ENCODE measurements at regions not wholly inside any gene's neighbourhood (a gene's known extent, or its start where the extent isn't known, plus 50 kb on each side); places are given as distances from the start of the nearest gene placed in this dataset.
A peak's percentile ranks its signal among the peaks of the same experiment; 100 is the strongest.

DNA sequence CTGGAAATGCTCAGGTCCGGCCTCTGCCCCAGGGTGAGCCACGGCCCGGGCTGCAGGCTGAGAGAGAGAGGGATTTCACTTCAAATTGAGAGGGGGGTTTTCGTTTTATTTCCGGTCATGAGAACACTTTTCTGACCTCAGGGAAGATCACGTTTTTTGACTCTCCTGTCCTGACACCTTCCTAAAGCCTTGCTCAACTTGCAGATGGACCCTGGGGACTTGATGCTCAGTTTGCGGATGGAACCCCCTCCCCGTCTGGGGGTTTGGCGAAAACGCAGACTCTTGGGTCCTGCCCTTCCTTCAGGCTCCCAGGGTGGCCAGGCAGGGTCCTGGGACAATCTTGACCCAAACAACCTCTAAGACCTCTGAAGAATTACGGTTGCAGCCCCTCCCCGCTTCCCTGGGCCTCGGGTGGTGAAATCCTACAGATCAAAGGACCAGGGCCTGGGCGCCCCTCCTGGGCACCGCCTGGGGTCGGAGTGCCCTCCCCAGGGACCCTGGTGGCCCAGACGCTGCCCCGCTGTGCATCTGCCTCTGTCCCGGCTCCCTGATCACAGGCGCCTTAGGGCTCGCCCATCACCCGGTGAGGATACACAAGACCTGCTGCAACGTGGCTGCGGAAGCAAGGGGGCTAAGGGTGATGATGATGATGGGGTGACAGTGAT, 148.2 kb downstream of the ERMARD start:
- no peak overlapping the region for H3K27ac Mint-ChIP-seq
- CTCF ChIA-PET = no interaction called here

DNA sequence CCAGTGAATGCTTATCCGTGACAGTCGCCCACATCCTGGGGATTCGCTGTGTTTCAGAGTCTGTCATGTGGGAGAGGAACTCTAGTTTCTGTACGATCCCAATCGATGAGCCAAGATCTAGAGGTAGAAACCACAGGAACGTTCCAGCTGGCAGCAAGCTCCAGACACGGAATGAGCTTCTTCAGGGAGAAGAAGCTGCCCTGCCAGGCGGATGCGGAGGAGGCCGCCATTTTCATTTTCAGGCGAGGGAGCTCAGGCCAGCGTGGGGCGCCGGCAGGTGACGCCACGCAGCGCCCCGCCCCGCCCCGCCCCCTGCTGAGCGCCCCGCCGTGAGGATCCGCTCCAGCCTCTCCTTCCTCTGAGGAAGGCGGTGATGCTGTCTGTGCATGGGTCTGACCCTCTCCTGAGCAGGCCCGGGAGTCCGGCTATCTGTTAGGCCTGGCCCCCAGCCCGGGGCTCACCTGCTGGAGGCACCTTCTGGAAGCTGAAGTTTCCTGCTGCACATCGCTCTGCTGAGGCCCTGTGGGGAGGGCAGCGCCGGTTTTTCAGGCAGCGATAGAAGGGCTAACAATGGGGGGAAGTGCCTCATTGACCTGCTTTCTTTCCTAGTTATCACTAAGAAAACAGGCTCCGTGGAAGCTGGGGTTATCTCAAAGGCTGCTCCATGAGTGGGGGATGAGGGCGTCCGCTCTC, 147.5 kb downstream of the ERMARD start:
- H3K9me3 ChIP-seq (ENCODE audit: low read length) = no peaks in the 10 kb centered on the region
- no peak overlapping the region for H3K4me3 Mint-ChIP-seq
- H3K27me3 ChIP-seq (ENCODE audit: insufficient read depth, low read length, poor library complexity, severe bottlenecking) = no peaks in the 10 kb centered on the region
- H3K27me3 Mint-ChIP-seq = peaks cover 5 to 13% of the 10 kb centered on the region in 2 donors
- no peaks in the 10 kb centered on the region for H3K36me3 ChIP-seq (ENCODE audit: insufficient read depth, low read length)
- POLR2A ChIA-PET = no interaction called here
- CTCF ChIA-PET = no interaction called here
- no peak overlapping the region for H3K27ac ChIP-seq (ENCODE audit: low read depth, low read length)
- H3K4me1 ChIP-seq (ENCODE audit: insufficient read depth, low read length) = no peaks in the 10 kb centered on the region
- H3K27ac Mint-ChIP-seq = no peak overlapping the region
- H3K4me1 Mint-ChIP-seq = no peaks in the 10 kb centered on the region
- H3K4me3 ChIP-seq (ENCODE audit: low read length) = no peak overlapping the region
- peaks cover 0 to 3% (median 0%) of the 10 kb centered on the region in 5 donors for H3K9me3 Mint-ChIP-seq
- H3K36me3 Mint-ChIP-seq = peaks cover 0 to 4% (median 0%) of the 10 kb centered on the region in 3 donors
- DNase-seq = no peak

More for the DNA sequence above, 148.2 kb downstream of the ERMARD start:
- no peaks in the 10 kb centered on the region for H3K4me1 Mint-ChIP-seq
- peaks cover 0 to 4% (median 0%) of the 10 kb centered on the region in 3 donors for H3K36me3 Mint-ChIP-seq
- H3K9me3 Mint-ChIP-seq = peaks cover 0 to 3% (median 0%) of the 10 kb centered on the region in 5 donors
- Histone ChIP-seq H3K9me3 (ENCODE audit: low read length) (no peaks in the 10 kb centered on the region), H3K4me3 (ENCODE audit: low read length) (no peak overlapping the region), H3K27me3 (ENCODE audit: insufficient read depth, low read length, poor library complexity, severe bottlenecking) (no peaks in the 10 kb centered on the region), H3K36me3 (ENCODE audit: insufficient read depth, low read length) (no peaks in the 10 kb centered on the region), H3K4me1 (ENCODE audit: insufficient read depth, low read length) (no peaks in the 10 kb centered on the region), H3K27ac (ENCODE audit: low read depth, low read length) (no peak overlapping the region)
- POLR2A ChIA-PET = no interaction called here
- H3K4me3 Mint-ChIP-seq = no peak overlapping the region
- peaks cover 5 to 16% of the 10 kb centered on the region in 2 donors for H3K27me3 Mint-ChIP-seq
- DNase-seq = no peak

DNA sequence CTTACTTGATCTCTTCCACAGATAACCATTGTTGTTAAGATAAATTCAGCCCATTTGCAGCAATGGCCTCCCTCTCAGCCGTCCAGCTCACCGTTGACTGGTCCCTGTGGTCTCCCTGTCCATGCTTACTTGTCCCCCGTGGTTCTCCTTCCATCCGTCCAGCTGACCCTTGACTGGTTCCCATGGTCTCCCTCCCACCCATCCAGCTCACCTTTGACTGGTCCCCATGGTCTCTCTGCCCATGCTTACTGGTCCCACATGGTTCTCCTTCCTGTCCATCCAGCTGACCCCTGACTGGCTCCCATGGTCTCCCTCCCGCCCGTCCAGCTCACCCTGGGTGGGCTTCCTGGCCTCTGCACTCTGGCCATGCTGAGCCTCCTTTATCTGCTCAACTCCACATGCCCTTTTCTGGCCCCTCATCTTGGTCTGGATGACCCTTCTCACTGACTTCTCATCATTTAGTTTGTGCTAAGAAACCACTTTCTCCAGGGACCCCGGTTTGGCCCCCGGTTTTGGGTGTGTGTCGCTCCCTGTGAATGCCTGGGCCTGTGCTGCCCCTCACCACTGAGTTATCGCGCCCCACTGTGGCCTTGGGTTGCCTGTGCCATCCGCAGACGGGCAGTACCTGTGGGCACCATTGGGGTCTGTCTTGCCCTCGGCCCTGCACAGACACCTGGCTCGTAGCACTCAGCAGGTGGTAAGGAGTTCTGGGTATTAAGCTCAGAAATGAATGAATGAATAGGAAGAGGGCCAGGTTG, 146.4 kb downstream of the ERMARD start:
- Histone ChIP-seq H3K9me3 (ENCODE audit: low read length) (no peaks in the 10 kb centered on the region), H3K4me1 (ENCODE audit: insufficient read depth, low read length) (no peaks in the 10 kb centered on the region), H3K27me3 (ENCODE audit: insufficient read depth, low read length, poor library complexity, severe bottlenecking) (no peaks in the 10 kb centered on the region), H3K27ac (ENCODE audit: low read depth, low read length) (no peak overlapping the region), H3K36me3 (ENCODE audit: insufficient read depth, low read length) (no peaks in the 10 kb centered on the region), H3K4me3 (ENCODE audit: low read length) (no peak overlapping the region)
- Mint-ChIP-seq H3K27me3 (peaks cover 5 to 10% of the 10 kb centered on the region in 2 donors), H3K36me3 (peaks cover 0 to 4% (median 0%) of the 10 kb centered on the region in 3 donors), H3K27ac (peak overlapping the region in 2 of 8 donors; percentile 5 to 51), H3K4me3 (no peak overlapping the region), H3K9me3 (peaks cover 0 to 3% (median 0%) of the 10 kb centered on the region in 5 donors), H3K4me1 (peaks cover 0 to 2% (median 0%) of the 10 kb centered on the region in 3 donors)
- no peak for DNase-seq
- ChIA-PET CTCF (no interaction called here), POLR2A (no interaction called here)

DNA sequence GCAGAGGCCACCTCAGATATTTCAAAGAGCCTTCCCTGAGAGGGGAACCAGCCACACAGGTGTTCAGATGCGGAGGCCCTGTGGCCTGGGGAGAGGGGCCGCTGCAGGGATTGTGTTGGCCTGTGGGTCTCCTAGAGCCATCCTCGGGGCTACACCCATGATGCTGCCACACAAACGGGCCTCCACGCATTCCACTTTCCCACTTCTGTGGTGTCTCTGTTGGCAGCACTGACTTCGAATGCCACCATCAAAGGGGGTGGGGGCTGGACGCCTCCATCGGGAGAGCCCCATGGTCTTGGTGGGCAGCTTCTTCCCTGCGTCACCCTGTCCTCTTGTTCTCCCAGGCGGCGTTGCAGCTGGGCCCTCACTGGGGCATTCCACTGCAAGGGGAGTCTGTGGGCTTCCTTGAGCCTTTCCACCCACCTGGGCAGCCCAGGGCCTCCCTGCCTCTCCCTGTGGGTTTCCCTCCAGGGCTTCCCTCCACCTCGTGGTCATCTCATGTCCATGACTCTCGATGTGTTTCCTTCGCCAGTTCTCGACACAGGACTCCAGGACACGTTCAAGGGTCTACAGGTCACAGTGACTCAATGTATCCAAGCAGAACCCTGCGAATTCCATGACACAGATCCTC, 145.5 kb downstream of the ERMARD start:
- ChIA-PET CTCF (no interaction called here), POLR2A (no interaction called here)
- no peaks in the 10 kb centered on the region for H3K9me3 ChIP-seq (ENCODE audit: low read length)
- H3K4me1 ChIP-seq (ENCODE audit: insufficient read depth, low read length) = no peaks in the 10 kb centered on the region
- DNase-seq = no peak
- no peaks in the 10 kb centered on the region for H3K27me3 ChIP-seq (ENCODE audit: insufficient read depth, low read length, poor library complexity, severe bottlenecking)
- Mint-ChIP-seq H3K36me3 (peaks cover 0 to 4% (median 0%) of the 10 kb centered on the region in 3 donors), H3K4me1 (peaks cover 0 to 2% (median 0%) of the 10 kb centered on the region in 3 donors), H3K4me3 (no peak overlapping the region), H3K27ac (no peak overlapping the region), H3K27me3 (peaks cover 5 to 10% of the 10 kb centered on the region in 2 donors), H3K9me3 (peaks cover 0 to 3% (median 0%) of the 10 kb centered on the region in 5 donors)
- H3K36me3 ChIP-seq (ENCODE audit: insufficient read depth, low read length) = no peaks in the 10 kb centered on the region
- no peak overlapping the region for H3K27ac ChIP-seq (ENCODE audit: low read depth, low read length)
- H3K4me3 ChIP-seq (ENCODE audit: low read length) = no peak overlapping the region

DNA sequence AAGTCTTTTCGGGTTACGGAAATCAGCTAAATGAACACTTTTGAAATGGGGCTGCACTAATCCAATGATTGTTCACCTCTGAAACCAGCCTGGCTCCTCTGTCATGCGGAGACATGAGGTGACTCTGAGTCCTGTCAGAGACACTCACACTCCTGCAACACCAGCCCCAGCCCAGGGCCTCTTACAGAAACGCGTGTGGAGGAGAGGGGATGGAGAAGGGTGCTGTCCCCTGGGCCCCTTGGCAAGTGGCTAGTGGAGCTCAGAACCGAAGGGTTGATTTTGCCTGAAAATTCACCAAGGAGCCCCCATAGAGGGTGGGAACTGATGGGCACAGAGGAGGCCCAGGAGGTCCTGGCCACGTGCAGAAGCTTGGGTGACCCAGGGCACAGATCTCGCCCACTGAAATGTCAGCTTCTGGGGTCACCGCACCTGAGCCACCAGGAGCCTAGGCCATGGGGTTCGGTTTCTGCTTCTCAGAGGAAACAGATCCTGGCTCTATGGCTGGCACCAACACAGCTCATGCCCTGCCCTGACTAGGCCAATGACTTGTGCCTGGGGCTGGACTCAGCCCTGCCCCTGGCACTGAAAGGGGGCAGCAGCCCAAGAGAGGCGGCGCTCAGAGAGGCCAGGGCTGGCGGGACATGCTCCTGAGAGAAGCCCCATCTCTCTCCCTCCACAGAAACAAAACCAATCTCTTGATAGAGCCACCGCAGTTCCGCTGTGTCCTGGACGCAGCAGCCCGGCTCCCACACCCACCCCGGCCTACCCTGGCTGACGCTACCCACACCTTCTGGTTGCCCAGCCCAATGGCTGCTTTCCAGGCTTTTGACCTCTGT, 144.7 kb downstream of the ERMARD start:
- Mint-ChIP-seq H3K4me1 (peaks cover 0 to 2% (median 0%) of the 10 kb centered on the region in 3 donors), H3K27me3 (peaks cover 5 to 10% of the 10 kb centered on the region in 2 donors), H3K27ac (no peak overlapping the region), H3K4me3 (no peak overlapping the region), H3K36me3 (peaks cover 0 to 4% (median 0%) of the 10 kb centered on the region in 3 donors), H3K9me3 (peaks cover 0 to 3% (median 0%) of the 10 kb centered on the region in 5 donors)
- Histone ChIP-seq H3K36me3 (ENCODE audit: insufficient read depth, low read length) (no peaks in the 10 kb centered on the region), H3K4me3 (ENCODE audit: low read length) (no peak overlapping the region), H3K4me1 (ENCODE audit: insufficient read depth, low read length) (no peaks in the 10 kb centered on the region), H3K27ac (ENCODE audit: low read depth, low read length) (no peak overlapping the region), H3K27me3 (ENCODE audit: insufficient read depth, low read length, poor library complexity, severe bottlenecking) (no peaks in the 10 kb centered on the region), H3K9me3 (ENCODE audit: low read length) (no peaks in the 10 kb centered on the region)
- ChIA-PET POLR2A (no interaction called here), CTCF (no interaction called here)
- no peak for DNase-seq

DNA sequence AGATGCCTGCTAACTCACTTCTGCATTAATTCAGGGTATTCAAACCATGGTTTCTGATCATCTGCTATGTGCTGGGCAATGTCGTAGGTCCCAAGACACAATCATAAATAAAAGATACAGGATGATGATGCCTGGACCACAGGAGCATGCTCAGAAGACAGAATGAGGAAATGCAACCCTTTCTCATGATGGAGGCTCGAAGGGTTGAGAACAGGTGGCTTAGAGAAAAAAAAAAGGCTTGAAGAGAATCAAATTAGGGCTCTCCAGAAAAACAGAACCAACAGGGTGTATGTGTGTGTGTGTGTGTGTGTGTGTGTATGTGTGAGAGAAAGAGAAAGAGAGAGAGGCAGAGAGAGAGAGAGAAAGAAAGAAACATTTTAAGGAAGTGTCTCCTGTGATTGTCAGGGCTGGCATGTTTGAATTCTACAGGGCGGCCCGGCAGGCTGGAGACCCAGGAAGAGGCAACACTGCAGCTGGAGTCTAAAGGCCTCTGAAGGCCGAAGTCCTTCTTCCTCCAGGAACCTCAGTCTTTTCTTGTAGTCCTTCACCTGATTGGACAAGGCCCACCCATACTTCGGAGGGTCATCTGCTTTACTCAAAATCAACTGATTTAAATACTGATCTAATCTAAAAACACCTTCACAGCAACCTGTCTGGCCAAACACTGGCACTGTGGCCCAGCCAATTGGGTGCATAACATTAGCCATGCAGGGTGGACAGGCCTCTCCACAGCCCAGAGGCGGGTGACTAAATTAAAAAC, 143.8 kb downstream of the ERMARD start:
- H3K4me3 Mint-ChIP-seq = no peak overlapping the region
- CTCF ChIA-PET = no interaction called here

DNA sequence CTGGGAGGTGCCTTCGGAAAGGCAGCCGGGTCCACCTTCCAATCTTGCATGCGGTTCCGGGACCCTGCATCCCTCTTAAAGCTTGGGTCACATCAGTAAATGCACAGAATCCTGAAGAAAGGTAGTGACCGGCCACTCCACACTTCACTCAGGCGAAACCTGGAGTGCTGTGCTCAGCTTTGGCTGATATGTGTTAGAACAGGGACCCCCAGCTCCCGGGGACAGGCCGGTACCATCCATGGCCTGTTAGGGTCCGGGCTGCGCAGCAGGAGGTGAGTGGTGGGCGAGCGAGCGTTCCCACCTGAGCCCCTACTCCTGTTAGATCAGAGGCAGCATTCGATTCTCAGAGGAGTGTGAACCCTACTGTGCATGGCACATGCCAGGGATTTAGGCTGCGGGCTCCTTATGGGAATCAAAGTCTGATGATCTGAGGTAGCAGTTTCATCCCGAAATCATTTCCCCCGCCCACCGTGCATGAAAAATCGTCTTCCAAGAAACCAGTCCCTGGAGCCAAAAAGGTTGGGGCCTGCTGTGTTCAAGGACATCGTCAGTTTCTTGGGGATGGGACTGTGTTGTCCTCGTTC, 143.0 kb downstream of the ERMARD start:
- Histone ChIP-seq H3K27ac (ENCODE audit: low read depth, low read length) (no peak overlapping the region), H3K9me3 (ENCODE audit: low read length) (no peaks in the 10 kb centered on the region), H3K4me1 (ENCODE audit: insufficient read depth, low read length) (no peaks in the 10 kb centered on the region), H3K27me3 (ENCODE audit: insufficient read depth, low read length, poor library complexity, severe bottlenecking) (no peaks in the 10 kb centered on the region), H3K36me3 (ENCODE audit: insufficient read depth, low read length) (no peaks in the 10 kb centered on the region), H3K4me3 (ENCODE audit: low read length) (no peak overlapping the region)
- Mint-ChIP-seq H3K4me1 (peaks cover 0 to 2% (median 0%) of the 10 kb centered on the region in 3 donors), H3K27me3 (peaks cover 5 to 12% of the 10 kb centered on the region in 2 donors), H3K9me3 (peaks cover 0 to 3% (median 0%) of the 10 kb centered on the region in 5 donors), H3K4me3 (no peak overlapping the region), H3K36me3 (peaks cover 0 to 4% (median 0%) of the 10 kb centered on the region in 3 donors), H3K27ac (no peak overlapping the region)
- ChIA-PET POLR2A (no interaction called here), CTCF (no interaction called here)
- no peak for DNase-seq

More for the DNA sequence above, 143.8 kb downstream of the ERMARD start:
- no peak for DNase-seq
- peaks cover 0 to 3% (median 0%) of the 10 kb centered on the region in 5 donors for H3K9me3 Mint-ChIP-seq
- no peaks in the 10 kb centered on the region for H3K36me3 ChIP-seq (ENCODE audit: insufficient read depth, low read length)
- no peak overlapping the region for H3K27ac ChIP-seq (ENCODE audit: low read depth, low read length)
- H3K27ac Mint-ChIP-seq = no peak overlapping the region
- H3K4me1 ChIP-seq (ENCODE audit: insufficient read depth, low read length) = no peaks in the 10 kb centered on the region
- H3K4me1 Mint-ChIP-seq = peaks cover 0 to 2% (median 0%) of the 10 kb centered on the region in 3 donors
- no peaks in the 10 kb centered on the region for H3K9me3 ChIP-seq (ENCODE audit: low read length)
- POLR2A ChIA-PET = no interaction called here
- H3K27me3 Mint-ChIP-seq = peaks cover 5 to 12% of the 10 kb centered on the region in 2 donors
- H3K4me3 ChIP-seq (ENCODE audit: low read length) = no peak overlapping the region
- no peaks in the 10 kb centered on the region for H3K27me3 ChIP-seq (ENCODE audit: insufficient read depth, low read length, poor library complexity, severe bottlenecking)
- peaks cover 0 to 4% (median 0%) of the 10 kb centered on the region in 3 donors for H3K36me3 Mint-ChIP-seq

Data from CD8-positive, alpha-beta memory T cell (primary cell).